ENCODE measurements at regions not wholly inside any gene's neighbourhood (a gene's known extent, or its start where the extent isn't known, plus 50 kb on each side); places are given as distances from the start of the nearest gene placed in this dataset.

DNA sequence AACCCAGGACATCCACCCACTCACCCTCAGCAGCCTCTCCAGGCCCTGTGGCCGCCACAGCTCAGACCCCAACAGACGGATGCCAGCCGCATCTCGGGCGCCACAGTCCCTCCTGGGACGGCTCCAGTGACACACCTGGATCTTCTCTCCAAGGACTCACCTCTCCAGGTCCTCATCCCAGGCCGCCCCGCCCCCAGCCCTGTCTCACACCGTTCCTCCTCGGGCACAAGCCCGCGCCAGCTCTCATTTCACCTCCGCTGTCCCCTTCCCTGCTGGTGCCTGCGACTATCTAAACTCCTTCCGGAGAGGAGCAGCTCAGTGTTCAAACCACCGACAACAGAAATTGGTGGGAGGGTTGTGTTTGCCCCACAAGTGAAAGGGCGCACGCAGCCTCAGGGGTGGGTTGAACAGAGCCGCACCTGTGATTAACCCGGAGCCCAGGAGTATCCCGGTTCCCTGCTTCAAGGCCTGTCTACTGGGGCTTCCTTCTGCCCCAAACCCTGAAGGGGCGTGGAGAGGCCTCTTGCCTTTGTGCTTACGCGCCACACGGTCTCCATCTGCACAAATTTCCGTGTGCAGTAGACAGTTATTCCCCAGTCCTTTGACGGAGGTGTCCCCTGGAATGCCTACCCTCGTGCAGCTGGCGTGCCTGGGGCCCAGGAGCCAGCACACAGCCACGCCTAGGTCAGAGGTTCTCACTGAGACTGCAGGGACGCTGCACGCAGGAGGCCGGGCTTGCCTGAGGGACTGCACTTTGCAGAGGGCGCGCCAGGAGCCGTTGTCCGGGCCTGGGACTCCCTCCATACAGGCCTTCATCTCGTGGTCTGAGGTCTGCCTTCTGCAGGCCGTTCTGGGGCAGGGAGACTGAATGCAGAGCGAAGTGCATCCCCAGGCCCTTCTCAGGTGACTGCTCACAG is 232.7 kb downstream of the DLL1 start:
- no peak overlapping the region for H3K9ac ChIP-seq (ENCODE audit: low read length)
- Mint-ChIP-seq H3K4me3 (ENCODE audit: unreplicated experiment) (no peak overlapping the region), H3K27me3 (ENCODE audit: low read depth, unreplicated experiment) (peaks cover 30% of the 10 kb centered on the region), H3K36me3 (ENCODE audit: low read depth, unreplicated experiment) (no peaks in the 10 kb centered on the region), H3K9me3 (ENCODE audit: unreplicated experiment) (no peaks in the 10 kb centered on the region), H3K4me1 (ENCODE audit: low read depth, unreplicated experiment) (no peaks in the 10 kb centered on the region), H3K27ac (ENCODE audit: unreplicated experiment) (no peak overlapping the region)
- no peaks in the 10 kb centered on the region for H3K36me3 ChIP-seq (ENCODE audit: insufficient read depth, low read length)
- no peaks in the 10 kb centered on the region for H3K27me3 ChIP-seq (ENCODE audit: insufficient read depth, low read length)
- H3K79me2 ChIP-seq (ENCODE audit: insufficient read depth, low read length), result no peaks in the 10 kb centered on the region
- FAIRE-seq (no peak), DNase-seq (ENCODE audit: low read depth) (no peak)
- H3K4me1 ChIP-seq (ENCODE audit: insufficient read depth, low read length), result no peaks in the 10 kb centered on the region
- H3K27ac ChIP-seq (ENCODE audit: low read depth, low read length), result no peak overlapping the region
- H3K9me3 ChIP-seq (ENCODE audit: insufficient read depth, low read depth, low read length), result peaks cover 6% of the 10 kb centered on the region
- no peaks in the 10 kb centered on the region for H4K20me1 ChIP-seq (ENCODE audit: insufficient read depth, low read length)
- no peak overlapping the region for H2AFZ ChIP-seq (ENCODE audit: low read depth, low read length)
- no peak for TF ChIP-seq EZH2 (IDR thresholded peaks at IDR 0.05; ENCODE audit: insufficient read depth, low read length)
- TF ChIP-seq, protein P1, sequence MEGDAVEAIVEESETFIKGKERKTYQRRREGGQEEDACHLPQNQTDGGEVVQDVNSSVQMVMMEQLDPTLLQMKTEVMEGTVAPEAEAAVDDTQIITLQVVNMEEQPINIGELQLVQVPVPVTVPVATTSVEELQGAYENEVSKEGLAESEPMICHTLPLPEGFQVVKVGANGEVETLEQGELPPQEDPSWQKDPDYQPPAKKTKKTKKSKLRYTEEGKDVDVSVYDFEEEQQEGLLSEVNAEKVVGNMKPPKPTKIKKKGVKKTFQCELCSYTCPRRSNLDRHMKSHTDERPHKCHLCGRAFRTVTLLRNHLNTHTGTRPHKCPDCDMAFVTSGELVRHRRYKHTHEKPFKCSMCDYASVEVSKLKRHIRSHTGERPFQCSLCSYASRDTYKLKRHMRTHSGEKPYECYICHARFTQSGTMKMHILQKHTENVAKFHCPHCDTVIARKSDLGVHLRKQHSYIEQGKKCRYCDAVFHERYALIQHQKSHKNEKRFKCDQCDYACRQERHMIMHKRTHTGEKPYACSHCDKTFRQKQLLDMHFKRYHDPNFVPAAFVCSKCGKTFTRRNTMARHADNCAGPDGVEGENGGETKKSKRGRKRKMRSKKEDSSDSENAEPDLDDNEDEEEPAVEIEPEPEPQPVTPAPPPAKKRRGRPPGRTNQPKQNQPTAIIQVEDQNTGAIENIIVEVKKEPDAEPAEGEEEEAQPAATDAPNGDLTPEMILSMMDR (IDR thresholded peaks at IDR 0.05; ENCODE audit: insufficient read depth, low read depth, low read length), result no peak
- H3K4me2 ChIP-seq (ENCODE audit: low read length), result no peak overlapping the region
- no peak overlapping the region for H3K4me3 ChIP-seq (ENCODE audit: insufficient read depth, low read depth, low read length)

DNA sequence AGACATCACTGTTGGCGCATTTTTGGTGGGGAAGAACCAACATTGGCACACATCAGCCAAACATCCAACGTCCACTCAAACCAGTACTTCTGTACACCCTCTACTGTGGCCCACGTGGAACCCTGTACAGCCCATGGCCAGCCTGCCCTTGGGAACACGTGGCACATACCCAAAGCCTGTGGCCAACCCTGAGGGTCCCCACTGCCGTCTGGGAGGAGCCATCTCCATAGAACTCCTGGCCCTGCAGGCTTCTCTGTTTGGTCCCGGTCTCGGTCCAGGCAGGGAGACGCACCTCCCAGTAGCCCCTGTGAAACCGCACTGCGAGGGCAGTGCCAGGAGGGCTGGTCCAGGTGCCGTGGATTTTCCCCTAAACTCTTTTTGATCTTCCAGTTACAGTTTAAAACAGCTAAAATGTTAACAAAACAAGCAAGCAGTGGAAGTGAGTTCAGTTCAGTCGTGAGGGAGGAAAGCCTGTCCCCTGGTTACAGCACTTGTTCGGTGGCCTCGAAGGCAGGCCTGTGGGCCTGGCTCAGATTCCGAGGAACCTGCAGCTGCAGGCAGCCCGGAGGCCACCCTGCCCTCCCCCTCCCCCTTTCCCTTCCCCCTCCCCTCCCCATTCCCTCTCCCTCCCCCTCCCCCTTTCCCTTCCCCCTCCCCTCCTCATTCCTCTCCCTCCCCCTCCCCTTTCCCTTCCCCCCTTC is 233.7 kb downstream of the DLL1 start:
- Histone ChIP-seq H4K20me1 (ENCODE audit: insufficient read depth, low read length) (no peaks in the 10 kb centered on the region), H3K9me3 (ENCODE audit: insufficient read depth, low read depth, low read length) (peaks cover 9% of the 10 kb centered on the region), H3K36me3 (ENCODE audit: insufficient read depth, low read length) (no peaks in the 10 kb centered on the region), H2AFZ (ENCODE audit: low read depth, low read length) (no peak overlapping the region), H3K9ac (ENCODE audit: low read length) (no peak overlapping the region), H3K4me3 (ENCODE audit: insufficient read depth, low read depth, low read length) (no peak overlapping the region), H3K27ac (ENCODE audit: low read depth, low read length) (no peak overlapping the region), H3K27me3 (ENCODE audit: insufficient read depth, low read length) (no peaks in the 10 kb centered on the region), H3K4me2 (ENCODE audit: low read length) (no peak overlapping the region), H3K79me2 (ENCODE audit: insufficient read depth, low read length) (no peaks in the 10 kb centered on the region), H3K4me1 (ENCODE audit: insufficient read depth, low read length) (no peaks in the 10 kb centered on the region)
- no peak for TF ChIP-seq EZH2 (IDR thresholded peaks at IDR 0.05; ENCODE audit: insufficient read depth, low read length)
- TF ChIP-seq, protein P1 (IDR thresholded peaks at IDR 0.05; ENCODE audit: insufficient read depth, low read depth, low read length), result no peak
- DNase-seq (ENCODE audit: low read depth) (no peak), FAIRE-seq (no peak)
- Mint-ChIP-seq H3K27ac (ENCODE audit: unreplicated experiment) (no peak overlapping the region), H3K4me1 (ENCODE audit: low read depth, unreplicated experiment) (no peaks in the 10 kb centered on the region), H3K4me3 (ENCODE audit: unreplicated experiment) (no peak overlapping the region), H3K36me3 (ENCODE audit: low read depth, unreplicated experiment) (no peaks in the 10 kb centered on the region), H3K27me3 (ENCODE audit: low read depth, unreplicated experiment) (peaks cover 24% of the 10 kb centered on the region), H3K9me3 (ENCODE audit: unreplicated experiment) (peaks cover 3% of the 10 kb centered on the region)

Data from astrocyte (in vitro differentiated cells and primary cell).